Breast epithelium (tissue), 4 donors: ENCODE measurements at regions not wholly inside any gene's neighbourhood (a gene's known extent, or its start where the extent isn't known, plus 50 kb on each side); places are given as distances from the start of the nearest gene placed in this dataset.

Experiments
- DNase-seq, 2 donors: peaks; one replicate each; pipeline ENCODE4 v3.0.0-alpha.2; 2019; ENCODE audit warnings: low spot score in 2 of 2
- H3K27ac ChIP-seq, 2 donors: fragments of 200-600 bp; sonication (generic) in 1 of 2; one replicate each; pipeline ENCODE4 v1.5.1; 2016 to 2019; ENCODE audit warnings: mild to moderate bottlenecking in 1 of 2
- H3K27me3 ChIP-seq, 2 donors: fragments of 200-600 bp; sonication (generic) in 1 of 2; one replicate each; pipeline versions ENCODE4 v1.5.1 to v1.6.0; 2017 to 2019; ENCODE audit warnings: control low read depth in 1 of 2, mild to moderate bottlenecking in 1 of 2
- H3K36me3 ChIP-seq: fragments of 200-600 bp; one replicate; pipeline ENCODE4 v1.5.1; 2019
- H3K4me1 ChIP-seq, 2 donors: fragments of 200-600 bp; sonication (generic); one replicate each; pipeline ENCODE4 v1.5.1; 2016 to 2019; ENCODE audit warnings: control low read depth in 1 of 2
- H3K4me3 ChIP-seq, 3 donors: fragments of 200-600 bp; sonication (generic); 1 replicate in 2 of 3; 2 replicates in 1 of 3; pipeline ENCODE4 v1.5.1; 2016 to 2019; ENCODE audit warnings: mild to moderate bottlenecking in 3 of 3, moderate library complexity in 2 of 3
- H3K9me3 ChIP-seq, 2 donors: fragments of 200-600 bp; sonication (generic) in 1 of 2; one replicate each; pipeline ENCODE4 v1.5.1; 2016 to 2019; ENCODE audit warnings: control low read depth in 1 of 2
- CTCF ChIP-seq, 3 donors: fragments of 450-650 bp; IDR thresholded peaks; one replicate each; pipeline ENCODE4 v1.5.1; 2016 to 2017; ENCODE audit warnings: antibody characterized with exemption in 3 of 3, mild to moderate bottlenecking in 3 of 3, moderate library complexity in 3 of 3
- POLR2A ChIP-seq: fragments of 450-650 bp; IDR thresholded peaks from one replicate; pipeline ENCODE4 v1.6.1; 2016; ENCODE audit warnings: antibody characterized with exemption, mild to moderate bottlenecking, moderate library complexity
- POLR2AphosphoS5 ChIP-seq, 3 donors: sonication (generic); formaldehyde crosslinking; IDR thresholded peaks; one replicate each; pipeline ENCODE4 v1.6.1; 2017; ENCODE audit warnings: antibody characterized with exemption in 3 of 3
- intact Hi-C: fragments of 100-400 bp; cut with DNase I; formaldehyde crosslinking; loops from one replicate; pipeline ENCODE4 v1.15.1; 2023; ENCODE audit warnings: low total_unique reads

- Histone ChIP-seq H3K27me3 (no peaks in the 10 kb centered on the region), H3K36me3 (no peaks in the 10 kb centered on the region), H3K4me1 (no peaks in the 10 kb centered on the region), H3K9me3 (no peaks in the 10 kb centered on the region), H3K27ac (no peak overlapping the region), H3K4me3 (no peak overlapping the region)
- no peak for DNase-seq
- intact Hi-C loops, result no loop called here
- TF ChIP-seq CTCF (IDR thresholded peaks at IDR 0.05), result no peak
- TF ChIP-seq POLR2A, result no peak
- no peak for TF ChIP-seq POLR2AphosphoS5 (IDR thresholded peaks at IDR 0.05)
Observed at GRCh38 chr11:113570906-113571305, 95.7 kb upstream of the DRD2 start.

GRCh38 chr11:113569391-113569790 lies 94.2 kb upstream of the DRD2 start:
- no peaks in the 10 kb centered on the region for H3K36me3 ChIP-seq
- no peaks in the 10 kb centered on the region for H3K4me1 ChIP-seq
- H3K27me3 ChIP-seq, result no peaks in the 10 kb centered on the region
- H3K4me3 ChIP-seq, result no peak overlapping the region
- H3K9me3 ChIP-seq, result no peaks in the 10 kb centered on the region
- intact Hi-C loops, result no loop called here
- no peak for DNase-seq
- H3K27ac ChIP-seq, result no peak overlapping the region
- TF ChIP-seq POLR2AphosphoS5 (IDR thresholded peaks at IDR 0.05), result no peak

GRCh38 chr11:113568566-113568965 lies 93.4 kb upstream of the DRD2 start:
- intact Hi-C loops, result no loop called here

GRCh38 chr11:113567867-113568544 lies 92.8 kb upstream of the DRD2 start:
- TF ChIP-seq POLR2AphosphoS5 (IDR thresholded peaks at IDR 0.05), result no peak
- no peak for TF ChIP-seq POLR2A
- TF ChIP-seq CTCF (IDR thresholded peaks at IDR 0.05), result no peak
- intact Hi-C loops, result no loop called here
- Histone ChIP-seq H3K4me3 (no peak overlapping the region), H3K27ac (no peak overlapping the region), H3K9me3 (no peaks in the 10 kb centered on the region), H3K36me3 (no peaks in the 10 kb centered on the region), H3K4me1 (no peaks in the 10 kb centered on the region), H3K27me3 (no peaks in the 10 kb centered on the region)
- no peak for DNase-seq

More at GRCh38 chr11:113568566-113568965, 93.4 kb upstream of the DRD2 start:
- Histone ChIP-seq H3K27me3 (no peaks in the 10 kb centered on the region), H3K27ac (no peak overlapping the region), H3K4me3 (no peak overlapping the region), H3K9me3 (no peaks in the 10 kb centered on the region), H3K4me1 (no peaks in the 10 kb centered on the region), H3K36me3 (no peaks in the 10 kb centered on the region)
- DNase-seq, result no peak
- no peak for TF ChIP-seq POLR2AphosphoS5 (IDR thresholded peaks at IDR 0.05)
- no peak for TF ChIP-seq CTCF (IDR thresholded peaks at IDR 0.05)
- TF ChIP-seq POLR2A, result no peak

- H3K4me1 ChIP-seq, result no peaks in the 10 kb centered on the region
- intact Hi-C loops, result no loop called here
- H3K4me3 ChIP-seq, result no peak overlapping the region
- TF ChIP-seq POLR2A (no peak), POLR2AphosphoS5 (IDR thresholded peaks at IDR 0.05) (no peak), CTCF (IDR thresholded peaks at IDR 0.05) (no peak)
- no peaks in the 10 kb centered on the region for H3K27me3 ChIP-seq
- no peak overlapping the region for H3K27ac ChIP-seq
- H3K9me3 ChIP-seq, result no peaks in the 10 kb centered on the region
- DNase-seq, result no peak
- H3K36me3 ChIP-seq, result no peaks in the 10 kb centered on the region
Observed at GRCh38 chr11:113567097-113567496, 91.9 kb upstream of the DRD2 start.
